OCI-LY1 (cell line): ENCODE measurements at regions not wholly inside any gene's neighbourhood (a gene's known extent, or its start where the extent isn't known, plus 50 kb on each side); places are given as distances from the start of the nearest gene placed in this dataset.

Experiments
- CTCF ChIP-seq: fragments of 200-600 bp; sonication (generic), shearing (Covaris generic); IDR thresholded peaks from 2 replicates; pipeline ENCODE4 v1.5.1; 2017; ENCODE audit warnings: mild to moderate bottlenecking, antibody characterized with exemption, low read length, moderate library complexity, mixed read lengths
- EZH2 ChIP-seq: fragments of 200-600 bp; sonication (generic), shearing (Covaris generic); IDR thresholded peaks from 2 replicates; pipeline ENCODE4 v1.8.0; 2017; ENCODE audit warnings: borderline replicate concordance, mixed run types, mild to moderate bottlenecking, antibody characterized with exemption, low read length, moderate library complexity, mixed read lengths

- no peak for TF ChIP-seq CTCF
- TF ChIP-seq EZH2 = no peak
These were observed 330.5 kb upstream of the ZFP42 start for GRCh38 chr4:187665086-187665485.
